GM21390 (cell line): ENCODE measurements at regions not wholly inside any gene's neighbourhood (a gene's known extent, or its start where the extent isn't known, plus 50 kb on each side); places are given as distances from the start of the nearest gene placed in this dataset.
"Not testable (repeated sequence)": the region's sequence is repeated elsewhere in the genome, so short reads cannot be mapped to it uniquely, and the experiment has no call there.

Source experiments
- ATAC-seq: cut with Tn5 transposase; IDR thresholded peaks from one replicate; pipeline ENCODE4 v1.9.1; 2021; ENCODE audit not compliant: unreplicated experiment

DNA sequence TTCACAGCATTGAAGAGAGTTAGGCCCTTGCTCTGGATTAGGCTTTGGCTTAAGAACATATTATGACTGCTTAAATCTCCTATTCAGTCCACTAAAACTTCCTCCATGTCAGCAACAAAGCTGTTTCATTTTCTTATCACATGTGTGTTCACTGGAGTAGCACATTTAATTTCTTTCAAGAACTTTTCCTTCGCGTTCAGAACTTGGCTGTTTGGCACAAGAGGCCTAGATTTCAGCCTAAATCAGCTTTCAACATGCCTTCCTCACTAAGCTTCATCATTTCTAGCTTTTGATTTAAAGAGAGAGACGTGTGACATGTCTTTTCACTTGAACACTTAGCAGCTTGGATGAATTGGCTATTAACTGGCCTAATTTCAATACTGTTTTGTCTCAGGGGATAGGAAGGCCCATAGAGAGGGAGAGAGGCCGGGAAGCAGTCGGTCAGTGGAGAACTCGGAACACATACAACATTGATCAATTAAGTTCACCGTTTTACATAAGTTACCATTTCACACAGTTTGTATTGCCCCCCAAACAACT, 885.2 kb upstream of the AUTS2 start:
- no peak for ATAC-seq

- ATAC-seq: not testable (repeated sequence)
Measured at GRCh38 chr7:68714135-68714534, 884.1 kb upstream of the AUTS2 start.

DNA sequence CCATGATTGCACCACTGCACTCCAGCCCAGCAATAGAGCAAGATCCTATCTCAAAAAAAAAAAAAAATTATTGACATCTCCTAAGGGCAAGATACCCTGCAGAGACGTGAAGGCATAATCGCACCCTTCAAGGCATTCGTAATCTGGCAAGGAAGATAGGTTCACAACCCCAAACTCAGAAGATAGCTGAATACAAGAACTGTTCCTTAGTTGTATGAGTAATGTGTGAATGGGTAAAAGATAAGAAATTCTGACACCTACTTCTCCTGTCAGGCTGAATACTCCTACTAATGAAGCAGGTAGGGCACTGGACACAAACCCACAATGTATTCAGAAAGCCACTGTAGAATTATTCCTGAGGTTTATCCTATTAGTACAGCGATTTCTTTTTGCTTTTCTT, 882.4 kb upstream of the AUTS2 start:
- no peak for ATAC-seq

- no peak for ATAC-seq
Measured at GRCh38 chr7:68717176-68717575, 881.1 kb upstream of the AUTS2 start.

DNA sequence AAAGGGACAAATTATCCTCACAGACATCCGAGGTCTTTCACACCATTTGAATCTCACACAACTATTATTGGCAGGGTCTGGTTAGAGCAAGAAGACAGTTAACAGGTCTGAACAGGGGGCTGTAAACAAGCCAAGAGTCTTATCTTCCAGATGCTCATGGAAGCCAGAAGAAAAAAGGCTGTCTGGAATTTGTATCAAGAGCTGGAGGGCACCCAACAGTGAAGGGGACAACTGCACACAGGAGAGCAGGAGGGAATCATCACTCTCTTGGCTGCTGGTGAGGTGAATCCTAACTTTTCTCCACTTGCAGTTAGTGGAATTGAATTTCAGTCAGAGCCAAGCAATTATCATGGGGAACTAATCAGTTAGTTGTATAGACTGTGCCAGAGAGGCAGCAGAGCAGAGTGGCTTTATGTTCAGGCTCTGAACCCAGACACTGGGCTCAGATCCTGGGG, 880.2 kb upstream of the AUTS2 start:
- ATAC-seq: no peak

GRCh38 chr7:68720697-68721096, 877.6 kb upstream of the AUTS2 start:
- ATAC-seq: no peak

- ATAC-seq: no peak
Measured at GRCh38 chr7:68722044-68722443, 876.2 kb upstream of the AUTS2 start.

- ATAC-seq: no peak
Measured at GRCh38 chr7:68724965-68725364, 873.3 kb upstream of the AUTS2 start.

DNA sequence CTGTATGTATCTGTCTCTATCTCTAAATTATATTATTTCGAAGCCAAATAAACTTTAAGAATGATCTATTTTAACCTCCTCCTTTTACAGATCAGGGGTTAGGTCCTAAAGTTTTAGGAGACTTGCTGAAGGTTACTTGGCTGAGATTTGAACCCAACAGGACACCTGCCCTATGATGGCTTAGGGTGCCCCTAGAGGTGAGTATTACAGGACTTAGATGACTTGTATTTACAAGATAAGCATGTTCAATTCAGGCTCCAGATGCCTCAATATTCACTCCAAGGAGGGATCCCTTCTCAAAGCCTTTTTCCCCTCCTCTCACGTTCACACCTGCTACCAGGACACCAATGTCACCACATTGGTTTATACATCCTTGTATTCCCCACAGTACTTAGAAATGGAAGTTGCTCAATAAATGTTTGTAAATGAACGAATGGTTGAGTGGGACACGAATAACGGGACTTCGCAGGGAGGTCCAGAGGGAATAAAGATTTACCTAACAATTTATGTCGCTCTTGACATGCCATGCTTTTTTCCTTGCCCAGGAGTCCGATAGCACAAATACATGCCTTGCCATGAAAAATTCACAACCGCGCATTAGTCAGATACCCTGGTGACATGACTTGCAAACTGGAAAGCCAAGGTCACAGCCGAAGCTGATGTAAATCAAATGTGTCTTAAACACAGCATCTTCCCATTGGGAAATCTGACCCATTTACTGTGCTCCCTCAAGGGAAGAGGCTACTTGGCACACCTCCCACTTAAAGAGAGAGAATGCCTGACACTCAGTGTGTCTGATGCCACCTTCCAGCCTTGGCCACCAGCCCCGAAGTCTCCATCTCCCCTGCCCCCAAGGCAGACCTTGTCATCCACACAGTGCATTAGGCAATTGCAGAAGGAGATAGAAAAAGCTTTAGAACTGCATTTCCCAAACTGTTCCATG, 872.2 kb upstream of the AUTS2 start:
- no peak for ATAC-seq

DNA sequence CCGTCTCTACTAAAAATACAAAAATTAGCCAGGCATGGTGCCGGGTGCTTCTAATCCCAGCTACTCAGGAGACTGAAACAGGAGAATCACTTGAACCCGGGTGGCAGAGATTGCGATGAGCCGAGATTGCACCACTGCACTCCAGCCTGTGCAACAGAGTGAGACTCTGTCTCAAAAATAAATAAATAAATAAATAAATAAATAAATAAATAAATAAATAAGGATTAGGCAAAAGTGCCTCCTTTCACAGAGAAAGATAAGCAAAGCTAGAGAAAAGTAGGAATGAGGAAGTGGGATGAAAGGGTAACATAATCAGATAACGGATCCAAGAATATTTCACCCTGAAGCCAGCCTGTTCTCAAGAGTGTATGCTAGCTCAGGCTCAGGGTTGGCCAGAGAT, 869.6 kb upstream of the AUTS2 start:
- not testable (repeated sequence) for ATAC-seq

DNA sequence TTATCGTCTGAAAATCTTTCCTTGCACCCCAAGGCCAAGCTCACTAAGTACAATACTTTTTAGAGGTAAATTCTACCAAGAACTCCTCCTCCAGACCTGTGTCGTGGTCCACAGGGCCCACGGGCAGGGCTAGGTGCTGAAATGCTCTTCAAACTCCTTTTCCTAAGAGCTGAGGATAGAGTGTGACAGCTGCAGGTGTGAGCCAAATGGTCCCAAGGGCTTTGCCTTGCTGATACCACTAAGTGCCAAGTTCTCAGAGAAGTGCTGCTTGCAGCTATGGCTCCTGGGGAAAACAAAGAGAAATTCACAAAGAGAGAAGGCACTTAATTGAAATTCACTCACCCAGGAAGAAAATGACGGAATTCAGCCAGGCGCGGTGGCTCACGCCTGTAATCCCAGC, 868.9 kb upstream of the AUTS2 start:
- no peak for ATAC-seq

- ATAC-seq: no peak
Measured at GRCh38 chr7:68730194-68730593, 868.1 kb upstream of the AUTS2 start.

- ATAC-seq: no peak
Measured at GRCh38 chr7:68730964-68731363, 867.3 kb upstream of the AUTS2 start.

DNA sequence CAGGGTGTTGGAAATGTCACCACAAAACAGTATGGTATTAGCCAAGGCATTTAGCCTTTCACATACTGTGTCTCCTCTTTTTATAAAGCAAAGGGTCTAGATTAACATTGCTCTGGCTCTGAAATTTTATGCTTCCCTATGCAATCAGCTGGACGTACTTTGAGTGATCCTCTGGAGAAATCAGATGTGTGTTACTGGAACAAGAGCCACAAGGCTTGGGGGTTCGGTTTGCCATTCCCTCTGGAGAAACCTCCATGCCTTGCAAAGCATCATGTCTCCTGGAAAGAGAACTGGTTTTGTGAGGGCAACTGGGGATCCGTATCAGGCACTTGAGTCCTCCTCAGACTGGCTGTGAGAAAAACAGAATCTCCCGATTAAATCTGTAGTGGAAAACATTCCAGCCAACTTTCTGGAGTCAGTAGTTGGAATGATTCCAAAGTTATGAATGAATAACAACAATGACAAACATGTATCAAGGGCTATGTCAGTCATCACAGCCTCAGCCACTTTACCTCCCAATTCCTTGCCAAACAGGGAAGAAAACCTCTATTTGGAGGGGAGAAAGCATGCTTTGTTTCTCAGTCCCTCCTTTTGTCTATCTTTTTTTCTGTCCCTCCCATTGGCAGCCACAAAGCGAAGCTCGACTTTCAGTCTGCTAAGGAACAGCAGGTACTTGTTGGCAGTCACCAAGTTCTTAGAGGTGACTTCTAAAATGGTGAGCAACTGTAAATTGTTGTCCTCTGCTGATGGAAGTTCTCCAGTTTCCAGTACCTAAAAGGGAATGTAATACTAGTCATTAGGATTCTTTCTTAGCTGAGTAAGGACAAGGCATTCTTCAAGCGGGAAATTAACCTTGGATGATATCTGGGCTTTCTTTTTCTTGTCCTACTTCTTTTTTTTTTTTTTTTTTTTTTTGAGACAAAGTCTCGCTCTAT, 864.8 kb upstream of the AUTS2 start:
- ATAC-seq: no peak

DNA sequence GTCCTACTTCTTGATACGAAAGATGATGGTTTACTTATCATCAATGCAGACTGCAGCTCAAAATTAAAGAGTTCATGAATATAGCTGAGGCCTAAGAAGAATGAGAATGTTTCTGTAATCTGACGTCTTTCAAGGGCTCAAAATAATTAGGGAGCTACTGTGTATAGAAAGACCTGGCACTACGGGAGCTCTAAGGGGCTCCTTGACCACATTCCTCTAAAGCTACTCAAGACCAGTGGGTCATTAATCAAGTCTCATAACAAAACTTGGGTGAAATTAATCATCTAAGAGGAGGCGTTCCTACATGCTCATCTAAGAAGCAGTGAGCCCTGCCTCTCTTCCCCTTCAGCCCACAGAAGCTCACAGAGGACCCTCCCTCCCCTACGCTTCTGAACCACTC, 863.8 kb upstream of the AUTS2 start:
- ATAC-seq: no peak

DNA sequence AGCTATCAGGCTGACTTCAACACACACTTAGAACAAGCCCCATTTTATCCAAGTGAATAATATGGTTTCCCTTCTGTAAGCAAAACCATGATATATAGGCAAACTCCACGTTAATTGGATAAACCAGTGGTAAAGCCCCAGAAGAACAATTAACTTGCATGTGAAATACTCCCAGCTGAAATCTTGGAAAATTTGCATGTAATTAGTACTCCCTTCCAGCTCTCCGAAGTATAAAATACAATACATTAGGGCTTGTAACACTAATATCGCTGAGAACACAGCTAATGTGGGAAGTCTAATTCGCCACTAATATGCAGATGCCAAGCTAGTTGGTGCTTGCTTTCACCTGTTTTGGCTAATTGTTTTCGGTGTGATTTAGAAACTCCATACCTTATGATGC, 859.0 kb upstream of the AUTS2 start:
- no peak for ATAC-seq

- no peak for ATAC-seq
Measured at GRCh38 chr7:68744036-68744435, 854.2 kb upstream of the AUTS2 start.

DNA sequence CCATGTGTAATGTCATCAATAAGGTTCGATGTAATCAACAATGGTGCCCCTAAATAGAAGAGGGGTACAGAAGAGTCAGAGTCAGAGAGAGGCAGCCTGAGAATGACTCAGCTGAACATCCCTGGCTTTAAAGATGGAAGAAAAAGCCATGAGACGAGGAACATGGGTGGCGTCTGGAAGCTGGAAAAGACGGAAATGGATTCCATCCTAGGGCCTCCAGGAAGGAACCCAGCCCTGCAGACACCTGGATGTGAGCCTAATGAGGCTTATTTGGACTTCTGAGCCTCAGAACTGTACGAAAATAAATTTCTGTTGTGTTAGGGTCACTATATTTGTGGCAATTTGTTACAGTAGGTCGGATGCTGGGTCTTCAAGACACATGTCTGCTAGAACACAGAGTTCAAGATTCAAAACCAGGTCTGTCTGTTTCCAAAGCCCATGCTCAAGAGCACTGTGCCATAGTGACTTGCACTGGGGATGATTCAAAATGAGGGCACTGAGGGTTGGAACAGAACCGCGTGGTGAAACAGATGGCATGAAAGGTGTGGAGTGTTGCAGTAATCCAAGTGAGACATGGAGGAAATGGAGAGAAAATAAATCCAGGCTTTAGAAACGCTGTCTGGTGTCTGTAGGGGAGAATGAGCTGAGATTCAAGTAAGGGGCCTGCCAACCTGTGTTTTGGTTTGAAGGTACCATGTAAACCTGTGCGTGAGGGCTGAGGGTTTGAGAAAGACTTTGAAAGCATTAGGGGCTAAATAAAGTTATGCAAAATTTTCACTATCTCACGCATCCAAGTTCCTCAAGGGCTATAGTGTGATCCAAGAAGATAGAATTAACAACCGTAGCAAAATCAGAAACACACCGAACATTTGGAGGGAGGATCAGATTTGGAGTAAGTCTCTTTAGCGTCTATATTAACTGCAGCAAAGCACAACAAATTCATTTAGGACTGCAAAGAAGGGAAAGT, 849.1 kb upstream of the AUTS2 start:
- no peak for ATAC-seq

DNA sequence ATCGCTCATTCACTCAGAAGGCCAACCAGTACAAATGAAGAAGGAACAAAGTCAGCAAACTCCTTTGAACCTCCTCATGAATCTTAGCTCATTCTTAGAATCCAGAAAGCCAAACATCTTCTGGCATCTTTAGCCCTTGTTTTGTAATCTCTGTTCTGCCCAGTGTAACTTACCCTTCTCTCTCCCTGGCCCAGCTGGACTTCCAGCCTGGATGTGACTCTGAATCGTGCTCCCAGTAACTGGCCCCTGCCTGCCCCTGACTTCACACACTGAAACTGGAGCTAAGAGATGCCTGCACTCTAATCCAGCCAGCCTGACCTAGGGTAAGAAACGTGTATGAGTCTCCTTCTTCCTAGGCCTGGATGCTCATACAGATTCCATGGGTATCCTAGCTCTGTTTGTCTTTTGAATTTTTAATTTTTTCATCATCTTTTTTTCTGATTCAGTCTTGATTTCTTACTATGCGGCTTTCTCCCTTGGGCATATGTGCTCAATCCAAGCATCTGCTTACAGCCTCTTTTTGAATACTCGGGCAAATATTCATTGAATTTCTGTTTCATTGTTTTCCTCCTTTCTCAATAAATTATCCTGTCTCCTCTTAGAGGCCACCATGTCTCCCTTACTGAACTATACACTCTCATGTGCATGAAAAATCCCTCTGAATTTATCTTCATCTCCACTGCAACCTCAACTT, 845.6 kb upstream of the AUTS2 start:
- ATAC-seq: no peak

DNA sequence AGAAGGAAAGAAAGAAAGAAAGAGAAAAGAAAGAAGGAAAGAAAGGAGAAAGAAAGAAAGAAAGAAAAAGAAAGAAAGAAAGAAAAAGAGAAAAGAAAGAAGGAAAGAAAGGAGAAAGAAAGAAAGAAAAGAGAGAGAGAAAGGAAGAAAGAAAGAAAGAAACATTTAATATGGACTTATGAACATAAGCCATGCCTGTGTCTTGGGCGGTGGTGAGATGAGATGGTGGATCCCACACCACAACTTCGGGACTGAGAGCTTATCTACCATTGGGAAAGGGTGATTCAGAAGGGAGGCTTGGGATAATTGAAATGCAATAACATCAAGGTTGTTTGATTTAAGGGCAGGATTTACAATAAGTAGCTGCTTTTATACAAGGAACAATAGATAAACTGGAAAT, 843.9 kb upstream of the AUTS2 start:
- ATAC-seq: no peak
